Epithelial cell of proximal tubule (primary cell): ENCODE measurements at regions not wholly inside any gene's neighbourhood (a gene's known extent, or its start where the extent isn't known, plus 50 kb on each side); places are given as distances from the start of the nearest gene placed in this dataset.
"Not testable (repeated sequence)": the region's sequence is repeated elsewhere in the genome, so short reads cannot be mapped to it uniquely, and the experiment has no call there.

Experiments
- DNase-seq: peaks from one replicate; pipeline ENCODE4 v3.0.0-alpha.2; 2011; ENCODE audit warnings: low read depth
- H3K4me3 ChIP-seq: 2 replicates; pipeline ENCODE4 v1.5.1; 2011; ENCODE audit warnings: low read depth, mild to moderate bottlenecking, low read length
- TF ChIP-seq, protein P1 (sequence below): conservative IDR thresholded peaks from 2 replicates; pipeline ENCODE4 v1.5.1; 2012; ENCODE audit warnings: low read depth, mild to moderate bottlenecking, low read length

GRCh38 chr22:23473901-23474300 is 106.2 kb downstream of the IGLL1 start:
- no peak overlapping the region for H3K4me3 ChIP-seq
- TF ChIP-seq, protein P1, sequence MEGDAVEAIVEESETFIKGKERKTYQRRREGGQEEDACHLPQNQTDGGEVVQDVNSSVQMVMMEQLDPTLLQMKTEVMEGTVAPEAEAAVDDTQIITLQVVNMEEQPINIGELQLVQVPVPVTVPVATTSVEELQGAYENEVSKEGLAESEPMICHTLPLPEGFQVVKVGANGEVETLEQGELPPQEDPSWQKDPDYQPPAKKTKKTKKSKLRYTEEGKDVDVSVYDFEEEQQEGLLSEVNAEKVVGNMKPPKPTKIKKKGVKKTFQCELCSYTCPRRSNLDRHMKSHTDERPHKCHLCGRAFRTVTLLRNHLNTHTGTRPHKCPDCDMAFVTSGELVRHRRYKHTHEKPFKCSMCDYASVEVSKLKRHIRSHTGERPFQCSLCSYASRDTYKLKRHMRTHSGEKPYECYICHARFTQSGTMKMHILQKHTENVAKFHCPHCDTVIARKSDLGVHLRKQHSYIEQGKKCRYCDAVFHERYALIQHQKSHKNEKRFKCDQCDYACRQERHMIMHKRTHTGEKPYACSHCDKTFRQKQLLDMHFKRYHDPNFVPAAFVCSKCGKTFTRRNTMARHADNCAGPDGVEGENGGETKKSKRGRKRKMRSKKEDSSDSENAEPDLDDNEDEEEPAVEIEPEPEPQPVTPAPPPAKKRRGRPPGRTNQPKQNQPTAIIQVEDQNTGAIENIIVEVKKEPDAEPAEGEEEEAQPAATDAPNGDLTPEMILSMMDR, result no peak
- DNase-seq, result no peak

DNA sequence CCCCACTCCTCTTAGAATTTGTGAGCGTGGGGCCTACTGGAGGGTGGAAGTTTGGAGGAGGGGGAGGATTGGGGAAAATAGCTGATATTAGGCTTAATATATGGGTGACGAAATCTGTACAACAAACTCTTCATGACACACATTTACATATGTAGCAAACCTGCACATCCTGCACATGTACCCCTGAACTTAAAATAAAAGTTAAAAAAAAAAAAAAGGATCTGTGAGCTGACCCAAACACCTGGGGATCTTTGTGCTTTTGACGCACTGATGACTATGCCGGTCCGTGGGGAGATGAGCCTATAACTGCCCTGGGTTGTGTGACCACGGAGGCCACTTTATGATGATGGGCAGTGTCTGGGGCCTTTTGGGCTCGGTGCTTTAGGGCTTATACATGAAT is 107.7 kb downstream of the IGLL1 start:
- not testable (repeated sequence) for DNase-seq, H3K4me3 ChIP-seq

DNA sequence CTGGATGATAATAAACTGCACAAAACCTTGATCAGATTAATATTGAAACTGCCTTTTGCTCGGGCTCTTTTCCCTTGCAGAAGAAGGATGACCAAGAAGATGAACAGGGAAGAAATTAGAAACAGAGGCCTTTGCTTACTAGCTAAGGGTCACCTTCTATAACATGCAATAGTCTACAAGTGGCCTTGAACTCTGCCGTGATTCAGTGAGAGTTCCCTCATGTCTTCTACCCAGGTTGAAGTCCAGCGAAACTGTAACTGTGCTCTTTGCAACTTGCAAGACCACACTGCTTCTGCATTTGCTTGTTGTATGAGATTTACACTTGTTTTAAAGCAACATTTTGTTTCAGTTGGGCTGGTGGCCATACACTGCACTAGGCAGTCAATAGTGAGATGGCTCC is 108.4 kb downstream of the IGLL1 start:
- TF ChIP-seq, protein P1, result no peak
- H3K4me3 ChIP-seq, result no peak overlapping the region
- DNase-seq, result no peak

DNA sequence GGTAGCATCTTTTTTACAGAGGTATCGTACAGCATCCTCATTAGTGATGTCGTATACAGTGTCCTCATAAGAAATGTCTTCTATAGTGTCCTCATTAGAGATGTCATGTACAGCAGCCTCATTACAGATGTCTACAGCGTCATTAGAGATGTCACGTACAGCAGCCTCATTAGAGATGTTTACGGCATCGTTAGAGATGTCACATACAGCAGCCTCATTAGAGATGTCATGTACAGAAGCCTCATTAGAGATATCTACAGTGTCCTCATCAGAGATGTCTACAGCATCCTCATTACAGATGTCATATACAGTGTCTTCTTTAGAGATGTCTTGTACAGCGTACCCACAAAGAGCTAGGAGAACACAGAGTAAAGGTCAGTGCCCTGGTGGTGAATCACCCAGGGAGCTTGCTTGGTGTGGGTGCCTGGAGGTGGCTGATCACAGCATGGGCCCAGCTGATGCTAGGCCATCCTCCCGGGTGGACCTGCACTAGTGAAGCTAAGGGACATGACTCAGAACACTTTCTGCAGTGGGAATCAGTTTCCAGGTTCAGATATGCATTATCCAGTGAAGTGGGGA is 109.2 kb downstream of the IGLL1 start:
- DNase-seq, result no peak
- TF ChIP-seq, protein P1, result no peak
- H3K4me3 ChIP-seq, result no peak overlapping the region

GRCh38 chr22:23467721-23468294 is 112.3 kb downstream of the IGLL1 start:
- DNase-seq, result no peak
- TF ChIP-seq, protein P1, result no peak

DNA sequence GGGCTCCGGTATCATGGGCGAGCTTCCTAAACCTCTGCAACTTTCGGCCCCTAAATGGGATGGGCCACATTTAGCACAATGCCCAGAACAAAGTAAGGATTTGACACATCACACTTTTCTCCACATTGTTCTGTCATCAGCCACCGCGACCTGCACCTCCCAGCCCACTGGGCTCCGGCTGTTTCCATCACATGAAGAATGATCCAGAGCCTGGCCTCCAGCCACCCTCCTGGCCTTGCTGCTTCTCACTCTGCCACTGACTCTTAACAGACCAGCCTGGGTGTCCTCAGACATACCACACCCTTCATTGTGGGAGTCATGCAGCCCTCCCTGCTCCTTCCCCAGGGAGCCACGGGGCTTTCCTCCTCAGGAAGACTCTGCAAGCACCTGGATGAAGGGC is 113.7 kb downstream of the IGLL1 start:
- TF ChIP-seq, protein P1, result no peak

More at GRCh38 chr22:23467721-23468294, 112.3 kb downstream of the IGLL1 start:
- no peak overlapping the region for H3K4me3 ChIP-seq

DNA sequence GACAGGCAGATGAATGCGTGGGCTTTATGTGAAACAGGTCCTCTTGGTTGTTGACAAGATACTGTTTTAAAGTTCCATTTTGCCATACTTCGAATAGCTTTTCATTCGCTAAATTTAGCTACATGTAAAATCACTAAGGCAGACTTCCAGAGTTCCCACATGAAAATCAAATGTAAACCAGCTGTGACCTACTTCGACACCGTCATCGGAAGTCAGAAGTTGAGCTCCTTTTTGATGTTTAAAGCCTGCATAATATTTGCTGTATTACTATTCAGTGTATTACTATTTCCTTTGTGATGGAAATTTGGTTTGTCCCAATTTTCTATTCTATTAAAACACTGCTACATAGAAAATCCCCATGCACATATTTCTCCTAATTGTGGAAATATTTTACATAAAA is 115.3 kb downstream of the IGLL1 start:
- not testable (repeated sequence) for DNase-seq, H3K4me3 ChIP-seq

More for the DNA sequence above, 113.7 kb downstream of the IGLL1 start:
- DNase-seq, result no peak
- no peak overlapping the region for H3K4me3 ChIP-seq

DNA sequence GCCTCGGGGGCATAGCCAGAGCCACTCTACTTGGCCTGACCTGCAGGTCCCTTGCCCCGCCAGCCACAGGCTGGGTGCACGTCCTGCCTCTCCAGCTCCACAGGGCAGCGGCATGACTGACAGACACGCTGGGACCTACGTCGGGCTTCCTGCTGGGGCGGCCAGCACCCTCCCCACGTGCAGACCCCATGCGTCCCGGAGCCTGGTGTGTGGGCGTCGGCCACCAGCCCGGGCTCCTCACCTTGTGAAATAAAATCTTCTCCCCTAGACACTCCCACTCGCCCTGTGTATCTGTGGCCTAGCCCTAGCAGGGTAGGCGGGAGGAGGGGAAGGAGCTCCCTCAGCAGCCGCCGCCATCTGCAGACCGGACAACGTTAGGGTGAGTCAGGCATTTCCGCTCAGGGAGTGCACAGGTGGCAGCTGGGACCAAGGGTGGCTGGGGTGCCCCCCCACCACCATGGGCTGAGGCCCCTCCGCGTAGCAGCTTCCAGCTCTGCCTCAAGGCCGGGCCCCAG is 119.5 kb downstream of the IGLL1 start:
- DNase-seq, H3K4me3 ChIP-seq: not testable (repeated sequence)

DNA sequence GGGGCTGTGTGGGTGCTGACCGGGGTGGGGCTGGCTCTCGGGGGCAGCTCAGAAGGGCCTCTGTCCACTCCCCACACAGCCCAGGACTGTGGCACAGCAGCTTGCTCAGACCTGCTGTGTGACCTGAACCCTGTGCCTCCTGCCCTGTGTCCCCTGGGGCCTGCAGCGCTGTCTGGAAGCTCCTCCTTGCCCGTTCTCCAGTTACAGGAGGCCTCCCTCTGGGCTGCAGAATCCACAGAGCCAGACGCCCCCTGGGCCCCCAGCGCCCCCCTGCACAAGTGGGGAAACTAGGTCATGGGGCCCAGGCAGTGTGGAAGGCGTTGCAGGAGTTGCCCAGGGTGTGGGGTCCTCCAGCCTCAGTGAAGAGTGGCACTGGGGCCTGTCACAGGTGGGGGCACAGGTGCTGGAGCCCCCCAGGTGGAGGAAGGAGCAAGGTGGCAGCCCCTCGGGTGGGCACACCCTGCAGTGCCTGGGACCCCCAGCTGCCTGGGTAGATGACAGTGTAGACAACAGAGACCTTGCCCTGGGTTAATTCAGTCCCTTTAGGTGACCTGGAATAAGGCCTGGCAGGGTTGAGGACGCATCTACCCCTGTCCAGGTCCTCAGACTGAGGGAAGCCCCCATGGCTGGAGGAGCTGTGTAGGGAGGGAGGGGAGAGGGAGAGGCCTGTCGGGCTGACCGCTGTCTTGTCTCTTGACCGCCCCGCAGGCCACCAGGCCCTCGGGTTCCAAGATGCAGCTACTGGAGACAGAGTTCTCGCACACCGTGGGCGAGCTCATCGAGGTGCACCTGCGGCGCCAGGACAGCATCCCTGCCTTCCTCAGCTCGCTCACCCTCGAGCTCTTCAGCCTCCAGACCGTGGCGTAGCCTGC is 120.2 kb downstream of the IGLL1 start:
- DNase-seq, H3K4me3 ChIP-seq: not testable (repeated sequence)
